Nucleus accumbens (tissue), 56 donors: ENCODE measurements at regions not wholly inside any gene's neighbourhood (a gene's known extent, or its start where the extent isn't known, plus 50 kb on each side); places are given as distances from the start of the nearest gene placed in this dataset.
"Not testable (repeated sequence)": the region's sequence is repeated elsewhere in the genome, so short reads cannot be mapped to it uniquely, and the experiment has no call there.

Source experiments
- DNase-seq, 56 donors: peaks; one replicate each; lab custom pipeline; 2025; lab: John Stamatoyannopoulos, UW

DNA sequence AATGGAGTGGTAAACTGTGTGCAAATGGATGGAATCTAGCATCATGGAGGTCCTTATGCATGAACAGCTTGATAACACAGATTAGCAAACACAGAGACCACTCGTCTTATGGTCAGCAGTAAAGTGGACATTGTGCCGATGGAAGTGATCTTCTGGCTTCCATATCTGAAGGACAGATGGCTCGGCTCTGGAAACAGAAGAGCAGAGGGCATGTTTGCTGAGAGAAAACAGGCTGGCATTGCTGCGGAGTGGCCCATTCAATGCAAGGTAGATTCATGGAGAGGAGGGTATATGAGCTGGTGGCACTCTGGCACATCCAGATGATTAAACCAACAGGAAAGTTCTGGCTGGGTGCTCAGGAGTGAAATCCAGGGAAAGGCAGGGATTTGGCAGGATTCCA, 513.2 kb downstream of the DIRAS2 start:
- no peak for DNase-seq

DNA sequence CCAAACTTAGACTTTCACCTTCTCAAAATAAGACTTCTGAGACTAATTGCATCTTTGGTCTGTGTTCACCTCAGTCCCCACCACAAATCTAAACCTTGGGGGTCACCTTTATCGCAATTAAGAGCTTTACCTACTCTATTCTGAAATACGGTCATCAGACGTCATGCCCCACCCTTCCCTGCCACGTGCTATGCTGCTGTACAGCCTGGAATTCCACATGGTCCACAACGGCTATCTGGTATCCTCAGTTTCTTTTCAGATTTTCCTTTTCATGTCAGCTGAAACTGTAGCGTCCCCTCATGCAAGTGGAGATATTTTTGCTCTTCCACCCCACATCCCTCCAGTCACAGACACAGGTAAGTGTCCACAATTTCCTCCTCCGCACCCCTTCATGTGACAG, 511.1 kb downstream of the DIRAS2 start:
- DNase-seq, result no peak

DNA sequence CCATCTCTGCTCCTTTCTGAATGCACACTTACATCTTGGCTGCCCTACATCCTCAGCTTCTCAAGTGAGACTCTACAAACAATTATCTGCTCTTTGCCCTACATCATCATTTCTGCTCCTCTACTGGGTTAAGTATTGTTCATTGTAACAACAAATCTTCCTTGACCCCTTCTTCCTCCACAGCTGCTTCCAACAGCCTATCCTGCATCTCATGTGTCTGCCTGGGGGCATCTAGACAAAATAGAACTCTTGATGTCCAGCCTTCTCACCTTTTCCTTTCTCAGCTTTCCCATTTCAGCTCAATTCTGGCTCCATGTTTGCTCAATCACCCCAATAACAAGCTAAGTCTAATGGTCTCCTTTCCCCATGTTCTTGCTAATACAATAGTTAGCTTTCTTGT, 509.8 kb downstream of the DIRAS2 start:
- no peak for DNase-seq

DNA sequence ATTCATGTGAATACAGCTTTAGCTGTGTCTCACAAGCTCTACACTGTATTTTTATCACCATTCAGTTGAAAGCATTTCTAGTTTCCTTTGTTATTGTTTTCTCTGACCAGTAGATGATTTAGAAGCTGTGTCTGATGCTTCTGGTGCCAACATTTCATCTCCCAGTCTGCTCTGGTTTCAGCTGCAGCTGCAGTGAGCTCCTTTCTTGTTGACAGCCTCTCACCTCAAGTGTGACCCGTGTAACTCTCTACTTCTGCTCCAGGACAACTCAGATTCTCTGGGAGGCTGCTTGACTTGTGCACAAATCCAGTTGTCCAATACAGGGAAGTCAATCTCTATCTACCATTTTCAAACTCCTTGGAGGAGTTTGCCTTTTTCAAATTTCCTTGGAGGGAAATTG, 504.8 kb downstream of the DIRAS2 start:
- no peak for DNase-seq

DNA sequence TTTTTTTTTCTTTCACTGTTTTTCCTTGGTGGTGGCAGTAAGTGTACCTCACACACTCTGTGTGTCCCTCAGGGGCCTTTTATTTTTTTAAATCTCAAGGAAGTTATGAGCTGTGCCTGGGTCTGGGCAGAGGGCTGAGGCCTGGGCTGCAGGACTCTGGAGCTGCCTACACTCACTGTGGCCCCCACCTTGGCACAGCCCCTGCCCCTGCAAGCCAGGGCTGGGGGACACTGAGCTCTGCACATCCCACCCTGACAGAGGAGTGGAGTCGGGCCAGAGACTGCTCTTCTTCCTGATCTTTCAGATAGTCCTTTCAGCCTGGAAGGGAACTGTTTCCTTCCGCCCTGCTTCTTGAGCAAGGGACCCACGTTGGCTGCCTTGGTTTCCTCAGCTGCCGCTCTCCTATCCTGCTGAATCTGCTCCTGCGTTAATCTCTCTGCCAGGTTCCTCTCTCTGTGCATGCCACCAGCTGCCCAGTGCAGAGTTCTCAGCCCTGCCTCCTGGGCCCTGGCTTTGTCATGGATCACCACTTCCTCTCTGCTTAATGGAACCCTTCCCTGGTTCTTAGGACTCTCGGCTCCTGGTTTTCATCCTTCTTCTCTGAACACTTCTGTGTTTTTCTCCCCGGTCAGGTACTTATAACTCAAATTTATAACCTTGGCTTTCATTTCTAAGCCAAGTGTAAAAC, 502.3 kb downstream of the DIRAS2 start:
- no peak for DNase-seq

DNA sequence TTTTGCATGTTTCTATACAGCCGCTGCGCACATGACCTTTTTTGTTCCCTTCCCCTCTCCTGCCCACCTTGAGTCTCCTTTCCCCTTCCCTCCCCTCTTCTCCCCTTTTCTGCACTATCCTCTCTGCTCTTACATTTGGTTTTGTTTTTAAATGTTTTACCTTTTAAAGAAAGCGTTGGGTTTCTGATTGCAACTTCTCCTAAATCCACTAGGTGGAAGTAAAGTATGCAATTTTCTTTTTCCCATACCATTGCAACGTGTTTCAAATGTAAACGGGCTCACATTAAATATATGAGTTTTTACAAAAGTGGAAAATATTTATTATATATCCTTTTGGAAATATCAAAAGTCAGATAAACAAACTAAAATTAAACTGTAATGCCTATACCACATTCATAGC, 500.9 kb downstream of the DIRAS2 start:
- DNase-seq, result no peak

DNA sequence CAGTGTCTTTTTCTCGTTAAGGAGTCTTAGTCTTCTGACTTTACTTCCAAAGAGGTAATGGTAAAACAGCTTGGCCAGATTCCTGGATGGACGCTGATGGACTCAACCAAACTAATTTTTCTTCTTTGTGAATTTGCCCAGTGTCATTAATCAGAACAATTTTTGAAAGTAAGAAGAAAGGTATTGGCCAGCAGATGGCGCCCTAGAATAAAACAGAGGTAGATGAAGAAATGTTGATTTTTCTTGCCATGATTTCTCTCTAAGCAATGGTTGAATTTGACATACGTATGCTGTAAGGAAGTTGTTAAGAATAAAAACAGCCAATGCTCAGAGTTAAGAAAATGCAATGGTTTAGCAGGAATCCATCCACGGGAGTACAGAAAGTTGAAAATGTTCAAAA, 500.0 kb downstream of the DIRAS2 start:
- peak in 9 of 56 donors; percentile 1 to 48 (median 7) for DNase-seq

DNA sequence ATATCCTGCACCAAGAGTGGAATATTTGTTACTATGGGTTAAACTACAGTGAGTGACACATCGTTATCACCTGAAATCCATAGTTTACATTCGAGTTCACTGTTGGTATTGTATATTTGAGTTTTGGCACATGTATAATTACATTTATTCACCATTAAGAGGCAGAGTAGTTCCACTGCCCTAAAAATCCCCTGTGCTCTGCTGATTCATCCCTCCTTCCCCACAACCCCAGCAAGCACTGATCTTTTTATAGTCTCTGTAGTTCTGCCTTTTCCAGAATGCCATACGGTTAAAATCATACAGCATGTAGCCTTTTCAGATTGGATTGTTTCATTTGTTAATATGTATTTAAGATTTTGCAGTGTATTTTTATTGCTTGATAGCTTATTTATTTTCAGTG, 495.2 kb downstream of the DIRAS2 start:
- DNase-seq, result no peak

DNA sequence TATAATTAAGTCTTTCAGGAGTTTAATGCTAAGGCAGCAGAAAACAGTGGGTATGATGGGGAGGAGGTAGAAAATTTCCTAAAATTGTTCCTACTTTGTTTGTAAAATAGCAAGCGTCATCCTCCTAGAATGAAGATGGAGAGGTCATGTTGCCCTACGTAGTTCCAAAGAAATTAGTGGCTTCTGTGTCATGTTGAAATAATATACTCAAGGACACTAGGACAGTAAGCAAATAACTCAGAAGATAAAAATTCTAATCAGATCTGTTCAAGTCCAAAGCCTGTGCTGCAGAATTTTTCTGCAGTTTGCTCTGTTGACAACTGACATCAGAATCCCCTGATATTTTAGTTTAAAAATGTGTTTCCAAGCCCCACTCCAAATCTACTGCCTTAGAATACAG, 486.3 kb downstream of the DIRAS2 start:
- no peak for DNase-seq

DNA sequence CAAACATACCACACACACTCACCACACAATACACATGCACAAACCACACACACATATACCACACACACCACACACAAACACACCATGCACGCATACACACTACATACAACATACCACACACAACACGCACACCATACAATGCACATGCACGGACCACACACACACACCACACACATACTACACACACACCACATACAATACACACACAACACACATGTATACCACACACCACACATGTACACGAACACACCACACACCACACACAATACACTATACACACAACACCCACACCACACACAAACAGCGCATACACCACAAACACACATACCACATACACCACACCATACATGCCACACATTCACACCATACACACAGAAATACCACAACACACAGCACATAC, 480.3 kb downstream of the DIRAS2 start:
- no peak for DNase-seq

DNA sequence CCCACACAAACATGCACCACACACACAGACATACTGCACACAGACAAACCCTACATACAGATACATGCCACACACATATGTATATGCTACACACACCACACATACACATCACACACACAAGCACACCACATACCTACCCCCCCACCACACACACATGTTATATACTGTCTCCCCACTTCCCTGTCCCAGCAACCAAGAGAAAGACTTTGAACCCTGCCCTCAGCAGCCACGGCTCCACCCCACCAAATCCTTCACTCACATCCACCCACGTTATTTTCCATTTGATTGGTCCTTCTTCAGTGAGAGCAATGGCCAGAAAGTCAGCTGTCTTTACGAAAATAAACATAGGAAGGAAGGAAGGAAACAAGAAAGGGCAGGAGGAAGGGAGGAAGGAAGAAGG, 479.8 kb downstream of the DIRAS2 start:
- DNase-seq, result no peak

DNA sequence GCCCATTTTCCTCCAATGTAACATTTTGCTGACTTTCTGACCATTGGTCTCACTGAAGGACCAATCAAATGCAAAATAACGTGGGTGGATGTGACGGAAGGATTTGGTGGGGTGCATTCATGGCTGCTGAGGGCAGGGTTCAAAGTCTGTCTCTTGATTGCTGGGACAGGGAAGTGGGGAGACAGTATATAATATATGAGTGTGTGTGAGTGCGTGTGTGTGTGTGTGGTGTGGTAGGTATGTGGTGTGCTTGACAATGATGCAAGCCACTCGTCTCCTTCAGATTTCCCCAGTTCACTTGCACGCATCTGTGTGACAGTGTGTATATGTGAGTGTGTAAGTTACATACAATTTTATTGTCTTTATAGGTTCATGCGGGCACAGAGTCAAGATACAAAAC, 477.3 kb downstream of the DIRAS2 start:
- DNase-seq, result no peak

DNA sequence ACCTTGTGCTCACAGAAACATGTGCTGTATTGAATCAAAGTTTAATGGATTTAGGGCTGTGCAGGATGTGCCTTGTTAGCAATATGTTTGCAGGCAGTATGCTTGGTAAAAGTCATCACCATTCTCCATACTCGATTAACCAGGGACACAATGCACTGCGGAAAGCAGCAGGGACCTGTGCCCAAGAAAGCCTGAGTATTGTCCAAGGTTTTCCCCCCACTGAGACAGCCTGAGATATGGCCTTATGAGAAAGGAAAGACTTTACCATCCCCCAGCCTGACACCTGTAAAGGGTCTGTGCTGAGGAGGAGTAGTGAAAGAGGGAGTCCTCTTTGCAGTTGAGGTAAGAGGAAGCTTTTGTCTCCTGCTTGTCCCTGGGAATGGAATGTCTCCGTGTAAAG, 476.2 kb downstream of the DIRAS2 start:
- DNase-seq, result not testable (repeated sequence)

DNA sequence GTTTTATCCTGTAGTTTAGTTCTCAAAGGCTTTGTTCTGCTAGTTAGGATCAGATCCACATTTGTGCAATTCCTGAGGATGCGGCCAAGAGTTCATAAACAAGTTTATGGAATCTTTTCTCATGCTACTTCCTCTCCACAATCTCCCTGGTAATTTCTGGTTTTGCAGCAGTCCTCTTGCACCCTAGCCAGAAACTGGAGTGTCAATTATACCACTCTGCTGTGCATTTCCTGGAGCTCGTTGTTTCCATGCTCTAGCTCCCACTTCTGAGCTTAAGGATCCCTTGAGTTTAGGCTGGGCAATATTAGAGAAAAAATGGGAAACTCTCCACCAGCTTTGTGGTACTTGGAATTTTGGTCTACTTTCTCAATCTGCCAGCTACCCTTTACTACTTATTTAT, 474.7 kb downstream of the DIRAS2 start:
- no peak for DNase-seq

DNA sequence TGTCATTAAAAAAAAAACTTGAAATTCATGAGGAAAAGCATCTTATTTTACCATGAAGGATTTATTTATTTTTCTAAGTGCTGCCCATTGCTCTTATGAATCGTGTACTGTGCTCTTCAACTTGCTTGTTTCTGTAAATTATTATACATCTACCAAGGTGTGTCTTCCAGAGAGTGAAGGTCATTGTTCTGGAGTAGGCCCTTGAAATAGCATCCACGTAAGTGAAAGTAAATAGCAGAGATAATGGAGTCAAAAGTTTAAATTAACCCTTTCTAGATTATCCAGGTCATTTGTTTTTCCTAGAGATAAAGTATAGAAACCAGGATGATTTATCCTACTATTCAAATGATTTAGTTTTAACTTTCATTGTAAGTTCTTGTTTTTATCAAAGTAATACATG, 473.1 kb downstream of the DIRAS2 start:
- no peak for DNase-seq

DNA sequence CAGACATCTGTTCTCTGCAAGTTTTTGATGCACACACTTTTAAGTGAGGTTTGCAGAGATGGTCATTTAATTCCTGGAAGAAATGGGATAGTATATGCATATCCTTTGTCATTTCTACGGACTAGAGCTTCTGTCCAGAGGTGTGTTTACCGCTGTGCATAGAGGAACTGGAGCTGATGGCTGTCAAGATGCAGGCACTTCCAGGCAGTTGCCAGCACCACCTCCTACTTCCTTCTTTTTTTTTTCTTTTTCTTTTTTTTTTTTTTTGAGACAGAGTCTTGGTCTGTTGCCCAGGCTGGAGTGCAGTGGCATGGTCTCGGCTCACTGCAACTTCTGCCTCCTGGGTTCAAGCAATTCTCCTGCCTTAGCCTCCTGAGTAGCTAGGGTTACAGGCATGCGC, 468.7 kb downstream of the DIRAS2 start:
- DNase-seq, result peak in 1 of 56 donors; percentile 6

DNA sequence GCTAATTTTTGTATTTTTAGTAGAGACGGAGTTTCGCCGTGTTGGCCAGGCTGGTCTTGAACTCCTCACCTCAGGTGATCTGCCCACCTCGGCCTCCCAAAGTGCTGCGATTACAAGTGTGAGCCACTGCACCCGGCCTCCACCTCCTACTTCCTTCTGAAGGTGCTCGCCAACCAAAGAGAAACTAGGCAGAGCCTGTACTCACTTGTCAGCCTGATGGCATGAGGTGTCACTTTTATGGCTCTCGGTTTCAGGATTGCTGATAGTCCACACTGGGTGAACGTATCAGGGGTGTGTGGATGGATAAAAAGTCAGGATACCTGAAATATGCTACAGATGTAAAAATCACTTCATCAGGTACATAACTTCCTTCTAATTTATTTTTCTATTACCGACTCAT, 468.3 kb downstream of the DIRAS2 start:
- DNase-seq, result not testable (repeated sequence)

DNA sequence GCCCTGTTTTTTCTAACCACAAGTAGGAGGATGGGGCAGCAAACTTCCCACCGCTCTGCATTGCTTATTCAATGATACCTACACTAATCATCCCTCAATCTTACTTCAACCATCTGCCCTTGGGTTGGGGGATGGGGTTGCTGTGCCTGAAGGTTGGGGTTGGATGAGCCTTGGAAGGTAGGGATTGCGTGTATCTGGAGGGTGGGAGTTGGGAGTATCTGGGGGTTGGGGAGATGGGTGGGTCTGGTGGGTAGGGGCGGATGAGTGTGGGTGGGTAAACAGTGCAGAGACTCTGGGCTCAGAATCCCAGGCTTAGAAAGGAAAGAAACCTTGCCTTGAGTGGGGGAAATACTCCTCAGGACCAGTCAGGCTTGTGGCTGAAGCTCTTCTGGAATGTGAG, 467.4 kb downstream of the DIRAS2 start:
- DNase-seq, result no peak

DNA sequence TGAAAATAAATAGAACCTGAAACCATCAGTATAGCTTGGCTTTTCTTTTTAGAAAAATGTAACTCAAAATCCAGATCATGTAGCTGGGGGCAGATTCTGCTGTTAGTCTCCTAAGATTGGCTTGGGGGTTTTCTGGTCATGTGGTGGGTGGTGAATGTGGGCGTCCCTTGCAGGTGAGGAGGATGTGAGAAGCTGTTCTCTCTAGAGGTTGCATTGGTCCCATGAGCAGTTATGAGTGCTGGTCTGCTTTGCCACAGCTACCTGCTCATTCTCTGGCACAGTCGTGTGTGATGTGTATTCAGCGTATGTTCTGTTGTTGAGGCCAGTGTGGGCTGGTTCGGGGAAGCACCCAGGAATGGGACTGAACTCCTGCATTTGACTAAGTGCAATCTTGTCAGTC, 466.8 kb downstream of the DIRAS2 start:
- no peak for DNase-seq

DNA sequence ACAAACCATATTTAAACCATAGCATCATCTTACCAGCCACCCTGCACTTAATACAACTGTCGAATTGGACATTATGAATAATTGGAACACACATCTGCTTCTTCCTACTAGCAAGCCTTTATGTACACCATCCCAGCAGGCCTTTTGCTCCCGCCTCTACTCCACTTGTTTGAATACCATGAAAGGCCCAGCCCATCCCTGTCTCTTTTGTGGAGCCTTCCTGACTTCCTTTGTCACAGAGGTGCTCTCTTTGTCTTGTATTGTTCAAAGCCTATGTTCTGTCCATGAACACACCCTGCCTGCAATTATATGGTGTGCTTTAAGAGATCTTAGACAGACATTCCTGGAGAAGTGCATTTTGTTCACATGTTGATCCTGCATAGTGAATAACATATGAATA, 465.7 kb downstream of the DIRAS2 start:
- DNase-seq, result no peak

DNA sequence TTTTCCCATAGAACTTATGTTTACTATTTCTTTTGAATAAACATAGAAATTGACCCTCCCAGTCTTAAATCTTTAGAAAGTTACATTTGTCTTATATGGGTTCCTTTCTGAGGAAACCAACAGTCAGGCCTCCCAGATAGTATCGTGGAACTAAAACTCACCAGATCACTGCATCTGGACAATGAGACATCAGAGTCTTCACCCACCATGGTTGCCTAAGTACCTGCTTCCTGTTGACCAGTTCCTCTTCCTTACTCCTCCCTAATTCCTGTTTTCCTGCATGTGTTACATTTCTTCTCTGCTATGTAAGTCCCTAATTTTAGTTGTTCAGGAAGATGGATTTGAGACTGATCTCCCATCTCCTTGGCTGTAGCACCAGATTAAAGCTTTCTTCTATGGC, 462.2 kb downstream of the DIRAS2 start:
- DNase-seq, result no peak

DNA sequence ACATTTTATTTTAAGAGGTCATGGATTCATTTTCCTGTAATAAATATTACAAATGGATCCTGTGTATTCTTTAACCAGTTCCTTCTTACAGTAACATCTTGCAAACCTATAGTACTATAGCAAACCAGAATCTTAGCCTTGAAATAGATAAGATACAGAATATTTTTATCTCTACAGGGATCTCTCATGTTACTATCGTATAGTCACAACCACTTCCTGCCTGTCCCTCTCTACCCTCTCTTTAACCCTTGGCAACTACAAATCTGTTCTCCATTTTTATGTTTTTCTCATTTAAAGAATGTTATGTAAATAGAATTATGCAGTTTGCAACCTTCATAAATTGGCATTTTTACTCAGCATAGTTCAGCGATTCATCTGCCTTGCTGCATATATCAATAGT, 454.0 kb downstream of the DIRAS2 start:
- DNase-seq, result no peak

DNA sequence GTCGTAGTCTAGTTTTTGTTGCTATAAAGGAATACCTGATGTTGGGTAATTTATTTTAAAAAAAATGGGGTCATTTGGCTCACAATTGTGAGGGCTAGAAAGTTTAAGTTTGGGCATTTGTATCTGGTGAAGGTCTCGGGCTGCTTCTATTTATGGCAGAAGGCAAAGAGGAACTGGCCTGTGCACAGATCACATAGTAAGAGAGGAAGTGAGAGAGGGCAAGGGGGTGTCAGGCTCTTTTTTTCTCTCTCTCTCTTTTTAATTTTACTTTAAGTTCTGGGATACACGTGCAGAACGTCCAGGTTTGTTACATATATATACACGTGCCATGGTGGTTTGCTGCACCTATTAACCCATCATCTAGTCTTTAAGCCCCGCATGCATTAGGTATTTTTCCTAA, 453.3 kb downstream of the DIRAS2 start:
- DNase-seq, result peak in 1 of 56 donors; percentile 3
